ENCODE measurements at regions not wholly inside any gene's neighbourhood (a gene's known extent, or its start where the extent isn't known, plus 50 kb on each side); places are given as distances from the start of the nearest gene placed in this dataset.
"Not testable (repeated sequence)": the region's sequence is repeated elsewhere in the genome, so short reads cannot be mapped to it uniquely, and the experiment has no call there.

- WGBS: 60% methylated on average over 1 of the region's 2 CpGs
- Histone ChIP-seq H3K4me3 (ENCODE audit: insufficient read depth in 1 of 2, low read depth in 1 of 2, low read length in 2 of 2) (no peak overlapping the region), H4K91ac (ENCODE audit: low read length) (no peak overlapping the region), H3K79me1 (replicated peaks; ENCODE audit: low read length, poor library complexity, severe bottlenecking) (no peaks in the 10 kb centered on the region), H3K4ac (ENCODE audit: low read depth in 1 of 2, low read length in 2 of 2) (no peak overlapping the region), H3K36me3 (ENCODE audit: control insufficient read depth in 1 of 2, insufficient read depth in 2 of 2, low read depth in 1 of 2, low read length in 2 of 2) (no peaks in the 10 kb centered on the region), H3K27ac (ENCODE audit: low read length, poor library complexity, severe bottlenecking) (no peak overlapping the region), H3K9me3 (ENCODE audit: control insufficient read depth, low read length) (peaks cover 14% of the 10 kb centered on the region), H2BK120ac (ENCODE audit: low read depth, low read length) (no peak overlapping the region), H2BK5ac (ENCODE audit: low read depth, low read length, poor library complexity, severe bottlenecking) (no peak overlapping the region), H2BK12ac (ENCODE audit: low read length in 2 of 2) (no peak overlapping the region), H2AFZ (ENCODE audit: low read depth, low read length) (no peak overlapping the region), H3K9ac (ENCODE audit: low read length) (no peak overlapping the region), H3K23ac (ENCODE audit: low read length in 2 of 2) (no peak overlapping the region), H3K18ac (ENCODE audit: low read depth in 1 of 2, low read length in 2 of 2) (no peak overlapping the region), H2AK5ac (ENCODE audit: low read length, severe bottlenecking) (no peak overlapping the region), H3K4me2 (ENCODE audit: low read length, poor library complexity, severe bottlenecking) (no peak overlapping the region), H3K4me1 (ENCODE audit: control insufficient read depth, insufficient read depth, low read depth, low read length) (no peaks in the 10 kb centered on the region), H3K27me3 (ENCODE audit: control insufficient read depth in 1 of 2, insufficient read depth in 1 of 2, low read length in 2 of 2) (no peaks in the 10 kb centered on the region), H4K8ac (ENCODE audit: low read length) (no peak overlapping the region), H2BK15ac (ENCODE audit: low read depth, poor library complexity, severe bottlenecking) (no peak overlapping the region), H3K14ac (ENCODE audit: low read length in 2 of 2) (no peak overlapping the region)
- no peak for DNase-seq
Measured at GRCh38 chr5:164324239-164324638, 818.8 kb downstream of the MAT2B start.

GRCh38 chr5:164326219-164326618 lies 820.8 kb downstream of the MAT2B start:
- Histone ChIP-seq H2BK120ac (ENCODE audit: low read depth, low read length) (no peak overlapping the region), H3K9ac (ENCODE audit: low read length) (no peak overlapping the region), H2BK5ac (ENCODE audit: low read depth, low read length, poor library complexity, severe bottlenecking) (no peak overlapping the region), H3K23ac (ENCODE audit: low read length in 2 of 2) (no peak overlapping the region), H3K4me2 (ENCODE audit: low read length, poor library complexity, severe bottlenecking) (no peak overlapping the region), H3K27ac (ENCODE audit: low read length, poor library complexity, severe bottlenecking) (no peak overlapping the region), H2AFZ (ENCODE audit: low read depth, low read length) (no peak overlapping the region), H3K9me3 (ENCODE audit: control insufficient read depth, low read length) (peaks cover 14% of the 10 kb centered on the region), H4K91ac (ENCODE audit: low read length) (no peak overlapping the region), H3K27me3 (ENCODE audit: control insufficient read depth in 1 of 2, insufficient read depth in 1 of 2, low read length in 2 of 2) (no peaks in the 10 kb centered on the region), H3K4me3 (ENCODE audit: insufficient read depth in 1 of 2, low read depth in 1 of 2, low read length in 2 of 2) (no peak overlapping the region), H2BK15ac (ENCODE audit: low read depth, poor library complexity, severe bottlenecking) (no peak overlapping the region), H3K4me1 (ENCODE audit: control insufficient read depth, insufficient read depth, low read depth, low read length) (no peaks in the 10 kb centered on the region), H3K4ac (ENCODE audit: low read depth in 1 of 2, low read length in 2 of 2) (no peak overlapping the region), H3K18ac (ENCODE audit: low read depth in 1 of 2, low read length in 2 of 2) (no peak overlapping the region), H3K79me1 (replicated peaks; ENCODE audit: low read length, poor library complexity, severe bottlenecking) (no peaks in the 10 kb centered on the region), H2AK5ac (ENCODE audit: low read length, severe bottlenecking) (no peak overlapping the region), H4K8ac (ENCODE audit: low read length) (no peak overlapping the region), H2BK12ac (ENCODE audit: low read length in 2 of 2) (no peak overlapping the region), H3K36me3 (ENCODE audit: control insufficient read depth in 1 of 2, insufficient read depth in 2 of 2, low read depth in 1 of 2, low read length in 2 of 2) (no peaks in the 10 kb centered on the region), H3K14ac (ENCODE audit: low read length in 2 of 2) (no peak overlapping the region)
- DNase-seq: no peak

GRCh38 chr5:164327166-164327565 lies 821.7 kb downstream of the MAT2B start:
- H3K27ac ChIP-seq (ENCODE audit: low read length, poor library complexity, severe bottlenecking); H3K4me3 ChIP-seq (ENCODE audit: insufficient read depth in 1 of 2, low read depth in 1 of 2, low read length in 2 of 2); H4K91ac ChIP-seq (ENCODE audit: low read length); H2AFZ ChIP-seq (ENCODE audit: low read depth, low read length); DNase-seq; H3K9ac ChIP-seq (ENCODE audit: low read length); H3K4ac ChIP-seq (ENCODE audit: low read depth in 1 of 2, low read length in 2 of 2); H3K79me1 ChIP-seq (replicated peaks; ENCODE audit: low read length, poor library complexity, severe bottlenecking); H3K23ac ChIP-seq (ENCODE audit: low read length in 2 of 2); H3K4me1 ChIP-seq (ENCODE audit: control insufficient read depth, insufficient read depth, low read depth, low read length); H3K4me2 ChIP-seq (ENCODE audit: low read length, poor library complexity, severe bottlenecking); H3K27me3 ChIP-seq (ENCODE audit: control insufficient read depth in 1 of 2, insufficient read depth in 1 of 2, low read length in 2 of 2); H3K36me3 ChIP-seq (ENCODE audit: control insufficient read depth in 1 of 2, insufficient read depth in 2 of 2, low read depth in 1 of 2, low read length in 2 of 2); H2BK120ac ChIP-seq (ENCODE audit: low read depth, low read length); H2BK12ac ChIP-seq (ENCODE audit: low read length in 2 of 2); H4K8ac ChIP-seq (ENCODE audit: low read length); H2BK15ac ChIP-seq (ENCODE audit: low read depth, poor library complexity, severe bottlenecking); H3K14ac ChIP-seq (ENCODE audit: low read length in 2 of 2); H3K18ac ChIP-seq (ENCODE audit: low read depth in 1 of 2, low read length in 2 of 2); H2BK5ac ChIP-seq (ENCODE audit: low read depth, low read length, poor library complexity, severe bottlenecking); H2AK5ac ChIP-seq (ENCODE audit: low read length, severe bottlenecking): not testable (repeated sequence)
- H3K9me3 ChIP-seq (ENCODE audit: control insufficient read depth, low read length): peaks cover 14% of the 10 kb centered on the region
- 62% methylated on average over 5 of the region's 5 CpGs for WGBS

- Histone ChIP-seq H3K4me3 (ENCODE audit: insufficient read depth in 1 of 2, low read depth in 1 of 2, low read length in 2 of 2) (no peak overlapping the region), H2BK5ac (ENCODE audit: low read depth, low read length, poor library complexity, severe bottlenecking) (no peak overlapping the region), H3K23ac (ENCODE audit: low read length in 2 of 2) (no peak overlapping the region), H2BK120ac (ENCODE audit: low read depth, low read length) (no peak overlapping the region), H3K4me2 (ENCODE audit: low read length, poor library complexity, severe bottlenecking) (no peak overlapping the region), H3K14ac (ENCODE audit: low read length in 2 of 2) (no peak overlapping the region), H3K9me3 (ENCODE audit: control insufficient read depth, low read length) (no peaks in the 10 kb centered on the region), H2AK5ac (ENCODE audit: low read length, severe bottlenecking) (no peak overlapping the region), H3K27ac (ENCODE audit: low read length, poor library complexity, severe bottlenecking) (no peak overlapping the region), H3K36me3 (ENCODE audit: control insufficient read depth in 1 of 2, insufficient read depth in 2 of 2, low read depth in 1 of 2, low read length in 2 of 2) (no peaks in the 10 kb centered on the region), H2BK12ac (ENCODE audit: low read length in 2 of 2) (no peak overlapping the region), H2BK15ac (ENCODE audit: low read depth, poor library complexity, severe bottlenecking) (no peak overlapping the region), H3K4ac (ENCODE audit: low read depth in 1 of 2, low read length in 2 of 2) (no peak overlapping the region), H3K9ac (ENCODE audit: low read length) (no peak overlapping the region), H4K8ac (ENCODE audit: low read length) (no peak overlapping the region), H3K79me1 (replicated peaks; ENCODE audit: low read length, poor library complexity, severe bottlenecking) (no peaks in the 10 kb centered on the region), H3K4me1 (ENCODE audit: control insufficient read depth, insufficient read depth, low read depth, low read length) (peaks cover 1% of the 10 kb centered on the region), H3K27me3 (ENCODE audit: control insufficient read depth in 1 of 2, insufficient read depth in 1 of 2, low read length in 2 of 2) (no peaks in the 10 kb centered on the region), H4K91ac (ENCODE audit: low read length) (no peak overlapping the region), H2AFZ (ENCODE audit: low read depth, low read length) (no peak overlapping the region), H3K18ac (ENCODE audit: low read depth in 1 of 2, low read length in 2 of 2) (no peak overlapping the region)
- no peak for DNase-seq
- WGBS: 94% methylated on average over 3 of the region's 4 CpGs
Measured at GRCh38 chr5:164332349-164333196, 827.2 kb downstream of the MAT2B start.
